ENCODE measurements at regions not wholly inside any gene's neighbourhood (a gene's known extent, or its start where the extent isn't known, plus 50 kb on each side); places are given as distances from the start of the nearest gene placed in this dataset.

DNA sequence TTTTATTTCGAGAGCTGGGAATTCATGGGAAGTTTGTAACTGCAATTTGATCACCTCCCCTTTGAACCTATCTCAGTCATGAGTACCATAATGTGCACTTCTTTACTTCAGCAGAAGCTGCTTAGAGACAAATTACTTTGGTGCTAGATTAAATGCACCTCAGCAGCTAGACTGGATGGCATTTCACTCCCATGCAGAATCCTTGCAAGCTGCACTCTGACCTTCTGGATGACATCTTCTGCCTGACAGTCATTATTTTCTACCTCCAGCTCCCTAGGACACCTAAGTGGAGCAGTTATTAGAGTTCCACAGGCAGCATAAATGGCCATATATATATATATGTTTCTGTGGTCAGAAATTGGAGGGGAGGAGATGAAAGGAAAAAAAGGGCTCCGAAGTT lies 366.0 kb upstream of the TMPRSS15 start:
- DNase-seq = no peak
- in situ Hi-C loops (cut with HindIII; ENCODE audit: low pct_ligation_motif_present, low sequenced_read_pairs) = no loop called here
- no peak overlapping the region for H3K4me3 ChIP-seq (ENCODE audit: low read depth, low read length)
- no peaks in the 10 kb centered on the region for H3K27me3 ChIP-seq (replicated peaks)
- H3K36me3 ChIP-seq (replicated peaks) = no peaks in the 10 kb centered on the region
- TF ChIP-seq, protein P1, sequence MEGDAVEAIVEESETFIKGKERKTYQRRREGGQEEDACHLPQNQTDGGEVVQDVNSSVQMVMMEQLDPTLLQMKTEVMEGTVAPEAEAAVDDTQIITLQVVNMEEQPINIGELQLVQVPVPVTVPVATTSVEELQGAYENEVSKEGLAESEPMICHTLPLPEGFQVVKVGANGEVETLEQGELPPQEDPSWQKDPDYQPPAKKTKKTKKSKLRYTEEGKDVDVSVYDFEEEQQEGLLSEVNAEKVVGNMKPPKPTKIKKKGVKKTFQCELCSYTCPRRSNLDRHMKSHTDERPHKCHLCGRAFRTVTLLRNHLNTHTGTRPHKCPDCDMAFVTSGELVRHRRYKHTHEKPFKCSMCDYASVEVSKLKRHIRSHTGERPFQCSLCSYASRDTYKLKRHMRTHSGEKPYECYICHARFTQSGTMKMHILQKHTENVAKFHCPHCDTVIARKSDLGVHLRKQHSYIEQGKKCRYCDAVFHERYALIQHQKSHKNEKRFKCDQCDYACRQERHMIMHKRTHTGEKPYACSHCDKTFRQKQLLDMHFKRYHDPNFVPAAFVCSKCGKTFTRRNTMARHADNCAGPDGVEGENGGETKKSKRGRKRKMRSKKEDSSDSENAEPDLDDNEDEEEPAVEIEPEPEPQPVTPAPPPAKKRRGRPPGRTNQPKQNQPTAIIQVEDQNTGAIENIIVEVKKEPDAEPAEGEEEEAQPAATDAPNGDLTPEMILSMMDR (IDR thresholded peaks at IDR 0.05; ENCODE audit: low read depth, low read length, missing control alignments) = no peak
- H3K27ac ChIP-seq = no peak overlapping the region

DNA sequence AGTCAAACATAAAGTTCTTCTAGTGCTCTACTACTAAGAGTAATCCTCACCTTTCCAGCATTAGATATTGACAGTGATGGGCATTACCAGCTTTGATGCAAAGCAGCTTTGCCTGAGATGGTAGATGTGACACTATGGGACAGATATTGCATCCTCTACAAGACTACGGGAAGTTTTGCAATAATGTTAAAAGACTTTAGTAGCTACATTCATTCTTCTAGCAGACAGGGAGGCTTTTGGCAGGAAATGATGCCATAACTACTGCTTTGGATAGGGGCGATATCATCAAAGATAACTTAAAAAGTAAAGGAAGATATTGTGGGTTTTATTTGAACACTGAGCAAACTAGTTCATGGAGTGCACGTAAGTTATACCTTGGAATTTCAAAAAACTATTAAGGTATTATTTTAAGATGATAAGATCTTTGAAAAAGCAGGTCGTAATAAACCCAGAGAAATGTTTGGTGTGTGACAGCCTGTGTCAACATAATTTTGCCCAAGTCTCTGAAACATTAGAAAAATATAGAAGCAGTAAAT lies 368.3 kb upstream of the TMPRSS15 start:
- no peak overlapping the region for H3K27ac ChIP-seq
- H3K36me3 ChIP-seq (replicated peaks) = no peaks in the 10 kb centered on the region
- H3K4me3 ChIP-seq (ENCODE audit: low read depth, low read length) = no peak overlapping the region
- TF ChIP-seq, protein P1 (IDR thresholded peaks at IDR 0.05; ENCODE audit: low read depth, low read length, missing control alignments) = no peak
- no peak for DNase-seq
- in situ Hi-C loops (cut with HindIII; ENCODE audit: low pct_ligation_motif_present, low sequenced_read_pairs) = no loop called here
- H3K27me3 ChIP-seq (replicated peaks) = no peaks in the 10 kb centered on the region

DNA sequence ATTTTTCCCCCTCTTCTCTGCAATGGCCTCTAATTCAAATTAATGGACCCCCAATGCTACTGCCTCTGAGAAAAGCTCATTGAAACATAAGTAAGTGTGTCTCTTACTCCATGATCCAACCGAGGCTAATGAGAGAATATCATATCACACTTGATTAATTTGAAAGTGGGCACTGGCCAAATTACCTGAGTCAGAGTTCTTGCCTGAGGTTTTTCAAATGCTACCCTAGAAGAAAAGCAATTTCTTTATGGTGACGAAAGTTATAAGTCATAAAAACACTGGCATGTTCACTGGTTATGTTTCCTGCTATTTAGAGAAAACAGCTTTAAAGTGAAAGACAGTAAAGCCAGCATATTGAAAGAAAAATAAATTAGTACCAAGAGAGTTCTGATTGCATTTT lies 368.8 kb upstream of the TMPRSS15 start:
- Histone ChIP-seq H3K4me3 (ENCODE audit: low read depth, low read length) (no peak overlapping the region), H3K27ac (no peak overlapping the region), H3K27me3 (replicated peaks) (no peaks in the 10 kb centered on the region), H3K36me3 (replicated peaks) (no peaks in the 10 kb centered on the region)
- TF ChIP-seq, protein P1 (IDR thresholded peaks at IDR 0.05; ENCODE audit: low read depth, low read length, missing control alignments) = no peak
- in situ Hi-C loops (cut with HindIII; ENCODE audit: low pct_ligation_motif_present, low sequenced_read_pairs) = no loop called here
- DNase-seq = no peak

DNA sequence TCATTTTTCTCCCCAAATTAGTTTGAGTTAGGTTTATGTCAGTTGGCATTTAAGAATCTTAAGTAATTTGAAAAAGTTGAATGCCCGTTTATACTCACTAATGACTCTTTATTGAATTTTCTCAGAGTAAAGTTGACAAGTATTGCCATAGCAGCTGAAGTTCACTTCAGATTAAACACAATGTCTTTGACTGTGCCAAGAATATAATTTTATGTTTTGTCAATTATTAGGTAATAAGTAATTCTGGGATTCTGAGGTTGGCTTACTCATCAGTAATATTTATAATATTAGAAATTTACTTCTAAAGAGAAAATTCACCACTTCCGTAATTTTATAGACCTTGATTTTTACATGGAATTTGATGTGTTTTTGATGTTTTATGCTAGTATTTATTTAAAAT lies 369.3 kb upstream of the TMPRSS15 start:
- Histone ChIP-seq H3K27me3 (replicated peaks) (no peaks in the 10 kb centered on the region), H3K36me3 (replicated peaks) (no peaks in the 10 kb centered on the region), H3K4me3 (ENCODE audit: low read depth, low read length) (no peak overlapping the region), H3K27ac (no peak overlapping the region)
- DNase-seq = no peak
- TF ChIP-seq, protein P1 (IDR thresholded peaks at IDR 0.05; ENCODE audit: low read depth, low read length, missing control alignments) = no peak
- in situ Hi-C loops (cut with HindIII; ENCODE audit: low pct_ligation_motif_present, low sequenced_read_pairs) = no loop called here

DNA sequence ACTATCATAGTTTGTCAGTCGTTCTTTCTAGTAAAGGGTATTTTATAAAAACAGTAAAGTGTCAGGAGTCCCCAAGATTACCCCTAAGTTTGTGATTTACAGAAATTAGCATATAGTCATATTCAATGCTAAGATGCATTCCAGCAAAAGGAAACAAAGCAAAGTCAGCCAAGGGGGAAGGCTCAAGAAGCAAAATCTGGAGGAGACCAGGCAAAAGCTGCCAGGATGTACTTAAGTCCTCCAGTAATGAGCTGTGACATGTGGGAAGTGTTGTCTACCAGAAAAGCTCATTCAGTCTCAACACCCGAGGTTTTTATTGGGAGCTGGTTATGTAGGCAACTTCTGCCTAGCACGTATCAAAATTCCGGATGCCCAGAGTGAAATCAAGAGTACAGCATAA lies 373.4 kb upstream of the TMPRSS15 start:
- no peak for DNase-seq
- Histone ChIP-seq H3K4me3 (ENCODE audit: low read depth, low read length) (no peak overlapping the region), H3K36me3 (replicated peaks) (no peaks in the 10 kb centered on the region), H3K27ac (no peak overlapping the region), H3K27me3 (replicated peaks) (no peaks in the 10 kb centered on the region)
- in situ Hi-C loops (cut with HindIII; ENCODE audit: low pct_ligation_motif_present, low sequenced_read_pairs) = no loop called here
- TF ChIP-seq, protein P1 (IDR thresholded peaks at IDR 0.05; ENCODE audit: low read depth, low read length, missing control alignments) = no peak

DNA sequence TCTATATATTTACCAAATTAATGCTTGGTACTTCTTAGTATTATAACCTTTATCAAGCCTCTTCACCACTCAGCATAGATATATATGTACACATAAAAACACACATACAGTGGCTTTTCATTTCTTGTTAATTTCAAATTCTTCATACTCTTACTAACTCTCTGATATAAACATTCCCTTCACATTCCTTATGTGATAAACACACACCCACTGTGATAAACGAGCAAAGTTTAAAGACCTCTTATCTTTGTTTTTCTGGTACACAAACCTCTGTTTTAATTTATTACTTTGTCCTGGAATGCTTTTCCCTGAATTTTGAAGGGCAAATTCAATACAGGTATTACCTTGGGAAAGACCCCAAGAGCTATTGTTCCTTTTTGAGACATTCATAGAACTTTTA lies 379.1 kb upstream of the TMPRSS15 start:
- TF ChIP-seq, protein P1 (IDR thresholded peaks at IDR 0.05; ENCODE audit: low read depth, low read length, missing control alignments) = no peak
- no peaks in the 10 kb centered on the region for H3K36me3 ChIP-seq (replicated peaks)
- no peak for DNase-seq
- no peak overlapping the region for H3K27ac ChIP-seq
- in situ Hi-C loops (cut with HindIII; ENCODE audit: low pct_ligation_motif_present, low sequenced_read_pairs) = no loop called here
- no peak overlapping the region for H3K4me3 ChIP-seq (ENCODE audit: low read depth, low read length)
- H3K27me3 ChIP-seq (replicated peaks) = no peaks in the 10 kb centered on the region
